Stomach smooth muscle (tissue), 2 donors: ENCODE measurements at regions not wholly inside any gene's neighbourhood (a gene's known extent, or its start where the extent isn't known, plus 50 kb on each side); places are given as distances from the start of the nearest gene placed in this dataset.

ENCODE experiments used
- H3K27ac ChIP-seq: one replicate; pipeline ENCODE4 v1.7.0; 2013; ENCODE audit warnings: mild to moderate bottlenecking, low read length, inconsistent platforms
- H3K27me3 ChIP-seq, 2 donors: one replicate each; pipeline ENCODE4 v1.7.0; 2013; ENCODE audit warnings: low read length in 2 of 2; ENCODE audit not compliant: insufficient read depth in 2 of 2, control insufficient read depth in 1 of 2
- H3K36me3 ChIP-seq, 2 donors: one replicate each; pipeline ENCODE4 v1.7.0; 2013; ENCODE audit warnings: low read length in 2 of 2; ENCODE audit not compliant: control insufficient read depth in 2 of 2, insufficient read depth in 2 of 2
- H3K4me1 ChIP-seq: one replicate; pipeline ENCODE4 v1.7.0; 2013; ENCODE audit warnings: low read length; ENCODE audit not compliant: control insufficient read depth, insufficient read depth
- H3K4me3 ChIP-seq, 2 donors: one replicate each; pipeline ENCODE4 v1.7.0; 2013; ENCODE audit warnings: low read length in 2 of 2
- H3K9ac ChIP-seq, 2 donors: one replicate each; pipeline ENCODE4 v1.7.0; 2013; ENCODE audit warnings: low read length in 2 of 2, mild to moderate bottlenecking in 1 of 2
- H3K9me3 ChIP-seq, 2 donors: one replicate each; pipeline ENCODE4 v1.7.0; 2013; ENCODE audit warnings: low read length in 2 of 2; ENCODE audit not compliant: control insufficient read depth in 2 of 2
- donor health status: healthy.
- donor health status: Pancreatic carcinoma.

- no peaks in the 10 kb centered on the region for H3K4me1 ChIP-seq
These were observed 529.1 kb downstream of the HS3ST4 start for GRCh38 chr16:26220894-26221293.

GRCh38 chr16:26231647-26232046 is 539.9 kb downstream of the HS3ST4 start:
- no peaks in the 10 kb centered on the region for H3K27me3 ChIP-seq
- no peak overlapping the region for H3K9ac ChIP-seq
- no peaks in the 10 kb centered on the region for H3K36me3 ChIP-seq
- no peaks in the 10 kb centered on the region for H3K4me1 ChIP-seq
- H3K4me3 ChIP-seq, result no peak overlapping the region
- peaks cover 0 to 3% of the 10 kb centered on the region in 2 donors for H3K9me3 ChIP-seq
- no peak overlapping the region for H3K27ac ChIP-seq

More at GRCh38 chr16:26220894-26221293, 529.1 kb downstream of the HS3ST4 start:
- Histone ChIP-seq H3K9ac (no peak overlapping the region), H3K27ac (no peak overlapping the region), H3K36me3 (no peaks in the 10 kb centered on the region), H3K9me3 (no peaks in the 10 kb centered on the region), H3K4me3 (no peak overlapping the region), H3K27me3 (no peaks in the 10 kb centered on the region)

- H3K36me3 ChIP-seq, result no peaks in the 10 kb centered on the region
- H3K27ac ChIP-seq, result no peak overlapping the region
- no peaks in the 10 kb centered on the region for H3K27me3 ChIP-seq
- H3K9me3 ChIP-seq, result no peaks in the 10 kb centered on the region
- H3K9ac ChIP-seq, result no peak overlapping the region
- no peak overlapping the region for H3K4me3 ChIP-seq
- no peaks in the 10 kb centered on the region for H3K4me1 ChIP-seq
These were observed 549.0 kb downstream of the HS3ST4 start for GRCh38 chr16:26240807-26241206.

- Histone ChIP-seq H3K9ac (no peak overlapping the region), H3K27ac (no peak overlapping the region), H3K4me1 (no peaks in the 10 kb centered on the region), H3K4me3 (no peak overlapping the region), H3K36me3 (no peaks in the 10 kb centered on the region), H3K27me3 (no peaks in the 10 kb centered on the region), H3K9me3 (no peaks in the 10 kb centered on the region)
These were observed 555.3 kb downstream of the HS3ST4 start for GRCh38 chr16:26247063-26247462.

- Histone ChIP-seq H3K36me3 (no peaks in the 10 kb centered on the region), H3K27ac (no peak overlapping the region), H3K9me3 (peaks cover 0 to 7% of the 10 kb centered on the region in 2 donors), H3K9ac (no peak overlapping the region), H3K4me3 (no peak overlapping the region), H3K4me1 (no peaks in the 10 kb centered on the region), H3K27me3 (no peaks in the 10 kb centered on the region)
These were observed 560.8 kb downstream of the HS3ST4 start for GRCh38 chr16:26252598-26252997.

- no peaks in the 10 kb centered on the region for H3K4me1 ChIP-seq
- no peak overlapping the region for H3K27ac ChIP-seq
- H3K9me3 ChIP-seq, result peaks cover 0 to 4% of the 10 kb centered on the region in 2 donors
- H3K27me3 ChIP-seq, result no peaks in the 10 kb centered on the region
- no peak overlapping the region for H3K9ac ChIP-seq
- H3K4me3 ChIP-seq, result no peak overlapping the region
- no peaks in the 10 kb centered on the region for H3K36me3 ChIP-seq
These were observed 569.9 kb downstream of the HS3ST4 start for GRCh38 chr16:26261621-26262020.

GRCh38 chr16:26263406-26263805 is 571.6 kb downstream of the HS3ST4 start:
- Histone ChIP-seq H3K4me1 (no peaks in the 10 kb centered on the region), H3K9me3 (peaks cover 0 to 4% of the 10 kb centered on the region in 2 donors), H3K4me3 (no peak overlapping the region), H3K9ac (no peak overlapping the region), H3K27me3 (no peaks in the 10 kb centered on the region), H3K36me3 (no peaks in the 10 kb centered on the region), H3K27ac (no peak overlapping the region)

- H3K27ac ChIP-seq, result no peak overlapping the region
- no peaks in the 10 kb centered on the region for H3K9me3 ChIP-seq
- H3K4me1 ChIP-seq, result no peaks in the 10 kb centered on the region
- H3K27me3 ChIP-seq, result no peaks in the 10 kb centered on the region
- no peaks in the 10 kb centered on the region for H3K36me3 ChIP-seq
- H3K9ac ChIP-seq, result no peak overlapping the region
- no peak overlapping the region for H3K4me3 ChIP-seq
These were observed 575.9 kb downstream of the HS3ST4 start for GRCh38 chr16:26267641-26268040.

- no peak overlapping the region for H3K27ac ChIP-seq
- no peaks in the 10 kb centered on the region for H3K9me3 ChIP-seq
- no peaks in the 10 kb centered on the region for H3K27me3 ChIP-seq
These were observed 577.9 kb downstream of the HS3ST4 start for GRCh38 chr16:26269673-26270072.

GRCh38 chr16:26273607-26274006 is 581.8 kb downstream of the HS3ST4 start:
- no peaks in the 10 kb centered on the region for H3K4me1 ChIP-seq
- H3K27ac ChIP-seq, result no peak overlapping the region
- no peaks in the 10 kb centered on the region for H3K36me3 ChIP-seq
- no peak overlapping the region for H3K4me3 ChIP-seq
- H3K9me3 ChIP-seq, result peaks cover 0 to 6% of the 10 kb centered on the region in 2 donors
- no peak overlapping the region for H3K9ac ChIP-seq
- H3K27me3 ChIP-seq, result no peaks in the 10 kb centered on the region

More at GRCh38 chr16:26269673-26270072, 577.9 kb downstream of the HS3ST4 start:
- Histone ChIP-seq H3K4me1 (no peaks in the 10 kb centered on the region), H3K36me3 (no peaks in the 10 kb centered on the region), H3K4me3 (no peak overlapping the region), H3K9ac (no peak overlapping the region)

GRCh38 chr16:26275021-26275590 is 583.3 kb downstream of the HS3ST4 start:
- Histone ChIP-seq H3K4me1 (no peaks in the 10 kb centered on the region), H3K4me3 (no peak overlapping the region), H3K9me3 (peaks cover 0 to 6% of the 10 kb centered on the region in 2 donors), H3K36me3 (no peaks in the 10 kb centered on the region), H3K27me3 (no peaks in the 10 kb centered on the region), H3K9ac (no peak overlapping the region), H3K27ac (no peak overlapping the region)
